ENCODE measurements at regions not wholly inside any gene's neighbourhood (a gene's known extent, or its start where the extent isn't known, plus 50 kb on each side); places are given as distances from the start of the nearest gene placed in this dataset.

DNA sequence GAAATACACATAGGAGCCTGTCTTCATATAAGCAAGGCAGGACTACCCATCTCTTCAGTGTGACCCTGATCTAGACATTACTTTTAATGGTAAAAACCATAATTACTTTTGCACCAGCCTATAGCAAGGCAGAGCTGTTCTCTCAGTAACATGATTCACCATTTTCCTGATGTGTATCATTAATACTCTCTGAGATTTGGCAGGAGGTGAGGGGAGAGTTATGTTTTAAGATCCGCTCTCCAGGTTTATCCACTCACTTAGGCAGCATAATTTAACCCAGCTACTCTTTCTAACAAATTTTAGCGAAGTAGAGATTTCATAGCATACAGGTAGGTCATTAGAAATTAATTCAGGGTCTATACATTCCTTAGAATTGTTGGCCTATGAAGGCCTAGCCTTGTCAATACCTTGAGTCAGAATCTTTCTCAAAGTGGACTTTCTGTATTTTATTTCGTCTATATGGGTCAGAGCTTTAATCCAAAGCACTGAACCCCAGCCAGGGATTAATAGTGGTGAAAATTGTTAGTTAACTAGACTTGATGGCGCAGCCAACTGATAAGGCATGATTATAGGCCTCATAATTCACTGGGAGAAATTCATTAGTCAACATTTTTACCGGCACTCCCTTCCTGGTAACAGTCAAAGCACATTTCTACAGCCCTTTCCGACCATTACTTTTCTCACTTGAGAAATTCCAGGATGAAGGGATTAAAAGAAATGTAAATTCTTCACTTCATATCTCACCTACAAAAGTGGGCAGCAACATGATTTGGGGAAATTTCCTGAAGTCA, 955.1 kb downstream of the DIAPH3 start:
- DNase-seq (ENCODE audit: low read depth), result no peak

GRCh38 chr13:59210543-59210942, 953.2 kb downstream of the DIAPH3 start:
- no peak for DNase-seq (ENCODE audit: low read depth)

GRCh38 chr13:59211606-59212005, 952.1 kb downstream of the DIAPH3 start:
- no peak for DNase-seq (ENCODE audit: low read depth)

DNA sequence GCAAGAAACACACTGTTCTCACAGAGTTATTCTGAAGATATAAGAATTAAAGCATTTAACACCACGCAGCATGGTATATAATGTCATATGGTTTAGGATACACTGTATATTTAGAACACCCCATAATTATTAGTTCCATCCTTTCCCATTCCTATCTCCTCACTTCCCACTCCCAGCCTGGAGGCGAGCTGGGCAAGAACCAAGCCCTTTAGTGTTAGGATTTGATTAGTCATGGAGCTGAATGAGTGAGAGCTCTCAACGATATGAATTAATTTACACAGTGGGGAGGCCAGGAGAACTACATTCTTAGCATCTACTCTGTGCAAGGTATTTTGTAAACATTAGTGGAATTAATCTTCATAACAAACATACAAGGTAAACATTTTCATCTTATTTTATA, 934.3 kb downstream of the DIAPH3 start:
- DNase-seq (ENCODE audit: low read depth), result no peak

DNA sequence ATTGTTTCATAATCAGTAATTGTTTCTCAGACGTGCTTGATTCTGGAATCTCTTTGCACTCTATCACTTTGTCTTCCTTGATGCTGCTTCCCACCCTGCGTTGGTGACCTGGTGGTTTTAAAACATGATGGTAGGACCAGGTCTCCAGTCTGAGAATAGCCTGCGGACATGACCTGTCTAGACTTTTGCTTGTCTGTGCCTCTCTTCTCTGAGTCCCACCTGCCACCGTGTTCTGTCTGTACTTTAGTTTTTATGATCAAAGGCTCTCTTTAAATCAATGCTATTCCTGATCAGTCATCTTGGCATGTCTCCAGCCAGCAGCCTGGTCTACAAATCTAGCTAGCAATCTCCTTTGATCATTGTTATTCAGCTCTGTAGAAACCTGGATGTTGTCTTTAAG, 933.9 kb downstream of the DIAPH3 start:
- DNase-seq (ENCODE audit: low read depth), result no peak

GRCh38 chr13:59230484-59231264, 933.1 kb downstream of the DIAPH3 start:
- DNase-seq (ENCODE audit: low read depth), result no peak

GRCh38 chr13:59236309-59236919, 927.3 kb downstream of the DIAPH3 start:
- DNase-seq (ENCODE audit: low read depth), result no peak

GRCh38 chr13:59236944-59237343, 926.8 kb downstream of the DIAPH3 start:
- no peak for DNase-seq (ENCODE audit: low read depth)

DNA sequence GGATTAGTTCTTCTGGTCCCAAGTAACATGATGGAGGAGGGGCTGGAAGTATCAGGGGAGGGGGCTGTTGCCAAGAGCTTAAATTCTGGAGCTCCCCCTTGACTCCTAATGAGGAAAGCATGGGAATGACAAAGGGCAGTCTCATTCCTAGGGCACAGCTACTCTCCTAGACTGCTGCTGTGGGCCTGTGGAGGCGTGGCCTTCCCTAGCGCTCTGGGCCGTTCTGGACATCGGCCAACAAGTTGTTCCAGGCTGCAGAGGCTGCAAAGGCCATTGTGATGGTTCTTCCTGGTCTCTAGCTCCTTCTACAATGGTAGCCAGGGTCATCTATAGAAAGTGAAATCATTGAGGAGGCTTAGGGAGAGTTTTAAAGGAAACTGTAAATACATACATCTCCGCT, 916.6 kb downstream of the DIAPH3 start:
- peak; percentile 14 for DNase-seq (ENCODE audit: low read depth)

- DNase-seq (ENCODE audit: low read depth), result no peak
Observed at GRCh38 chr13:59250336-59251189, 913.2 kb downstream of the DIAPH3 start.

DNA sequence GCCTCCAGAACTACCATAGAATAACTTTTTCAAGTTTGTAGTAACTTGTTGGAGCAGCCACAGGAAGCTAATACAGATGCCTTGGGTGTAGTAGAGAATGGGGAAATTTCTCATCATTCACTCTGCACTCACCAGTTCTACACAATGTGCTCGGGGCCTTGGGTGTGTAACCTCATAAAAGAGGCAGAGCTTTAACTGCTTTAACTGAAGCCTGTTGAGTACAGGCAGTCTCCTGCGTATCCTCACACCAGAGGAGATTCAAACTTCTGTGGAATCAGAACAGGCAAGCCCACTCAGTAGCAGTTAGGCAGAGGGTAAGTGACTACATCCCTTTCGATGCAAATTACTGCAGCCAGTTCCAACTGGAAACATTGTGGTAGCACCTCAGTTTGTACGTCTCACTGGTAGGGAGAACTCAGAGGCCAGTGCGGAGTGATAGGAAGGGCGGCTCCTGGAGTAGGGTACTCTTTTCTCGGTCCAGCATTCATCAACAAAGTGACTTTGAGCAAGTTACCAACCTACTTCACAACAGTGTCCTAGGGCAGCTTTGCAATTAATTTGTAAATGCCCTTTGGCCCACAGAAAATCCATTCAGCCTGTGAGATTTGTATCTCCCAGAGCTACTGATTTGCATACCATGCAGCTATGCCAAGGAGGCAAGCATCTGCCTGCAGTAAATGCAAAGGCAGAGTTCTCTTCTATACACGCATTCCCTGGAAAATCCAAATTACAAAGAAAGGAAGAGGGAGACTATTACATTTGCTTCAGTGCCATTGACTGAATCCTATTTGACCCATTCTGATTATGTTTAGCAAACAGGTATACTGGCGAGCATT, 904.3 kb downstream of the DIAPH3 start:
- no peak for DNase-seq (ENCODE audit: low read depth)

GRCh38 chr13:59261928-59262488, 901.7 kb downstream of the DIAPH3 start:
- no peak for DNase-seq (ENCODE audit: low read depth)

GRCh38 chr13:59263531-59263930, 900.2 kb downstream of the DIAPH3 start:
- no peak for DNase-seq (ENCODE audit: low read depth)

GRCh38 chr13:59266478-59267063, 897.2 kb downstream of the DIAPH3 start:
- no peak for DNase-seq (ENCODE audit: low read depth)

DNA sequence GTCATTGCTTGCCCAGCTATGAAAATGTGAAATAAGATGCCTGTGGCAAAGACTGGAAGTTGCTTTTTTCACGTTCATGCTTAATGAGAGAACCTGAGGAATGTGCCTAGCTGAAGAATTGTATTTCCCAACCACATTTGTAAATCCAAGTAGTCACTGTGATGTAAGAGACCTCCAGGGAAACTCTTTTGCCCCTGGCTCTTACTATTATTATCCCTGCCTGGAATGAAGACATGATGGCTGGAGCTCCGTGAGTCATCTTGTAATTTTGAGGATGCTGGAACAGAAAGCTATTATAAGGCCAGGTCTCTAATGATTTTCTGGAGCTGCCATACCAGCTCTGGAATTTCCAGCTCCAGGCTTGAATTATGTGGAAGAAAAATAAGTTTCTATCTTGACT, 894.3 kb downstream of the DIAPH3 start:
- DNase-seq (ENCODE audit: low read depth), result peak; percentile 75

DNA sequence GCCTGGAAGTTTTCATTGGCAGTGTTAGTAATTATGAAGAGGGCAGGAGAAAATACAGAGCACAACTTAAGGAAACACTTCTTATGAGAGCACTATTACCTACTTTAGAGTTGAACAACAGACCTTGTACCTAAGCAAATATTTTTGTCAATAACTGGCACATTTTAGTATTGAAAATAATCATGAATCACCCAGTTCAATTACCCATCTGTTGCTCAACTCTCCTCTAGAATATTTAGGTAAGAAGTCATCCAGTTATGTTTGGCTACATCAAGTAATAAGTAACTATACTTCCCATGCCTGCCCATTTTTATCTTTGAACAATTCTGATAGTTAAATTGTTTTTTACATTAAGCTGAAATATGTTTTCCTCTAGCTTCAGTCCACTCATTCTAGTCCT, 893.4 kb downstream of the DIAPH3 start:
- DNase-seq (ENCODE audit: low read depth), result no peak

- DNase-seq (ENCODE audit: low read depth), result no peak
Observed at GRCh38 chr13:59274958-59275727, 888.6 kb downstream of the DIAPH3 start.

GRCh38 chr13:59276436-59276835, 887.3 kb downstream of the DIAPH3 start:
- peak; percentile 15 for DNase-seq (ENCODE audit: low read depth)

- DNase-seq (ENCODE audit: low read depth), result no peak
Observed at GRCh38 chr13:59277106-59277505, 886.6 kb downstream of the DIAPH3 start.
